RWPE2 (cell line): ENCODE measurements at regions not wholly inside any gene's neighbourhood (a gene's known extent, or its start where the extent isn't known, plus 50 kb on each side); places are given as distances from the start of the nearest gene placed in this dataset.

Experiments used
- ATAC-seq: fragments of 200-7000 bp; cut with Tn5 transposase; 3 replicates; pipeline ENCODE4 v1.9.1; 2021; ENCODE audit warnings: low read depth
- DNase-seq: peaks from one replicate; pipeline ENCODE4 v3.0.0-alpha.2; 2020; ENCODE audit warnings: low spot score
- H3K27ac ChIP-seq: fragments of 450-650 bp; 2 replicates; pipeline ENCODE4 v1.5.1; 2017; ENCODE audit warnings: mild to moderate bottlenecking; ENCODE audit not compliant: poor library complexity, severe bottlenecking
- H3K27me3 ChIP-seq: fragments of 250-450 bp; sonication (Bioruptor Pico); 2 replicates; pipeline ENCODE4 v1.5.1; 2021; ENCODE audit warnings: mild to moderate bottlenecking, moderate library complexity; ENCODE audit not compliant: insufficient read depth, poor library complexity, severe bottlenecking
- H3K36me3 ChIP-seq: fragments of 250-450 bp; sonication (Bioruptor Pico); 2 replicates; pipeline ENCODE4 v1.5.1; 2020; ENCODE audit warnings: low read depth, mild to moderate bottlenecking, moderate library complexity
- H3K4me1 ChIP-seq: fragments of 250-450 bp; sonication (Bioruptor Pico); 2 replicates; pipeline ENCODE4 v1.5.1; 2021; ENCODE audit warnings: mild to moderate bottlenecking, moderate library complexity; ENCODE audit not compliant: insufficient read depth, poor library complexity, severe bottlenecking
- H3K4me3 ChIP-seq: fragments of 250-450 bp; sonication (Bioruptor Pico); 2 replicates; pipeline ENCODE4 v1.5.1; 2021; ENCODE audit warnings: mild to moderate bottlenecking, moderate library complexity; ENCODE audit not compliant: severe bottlenecking
- H3K9me3 ChIP-seq: fragments of 250-450 bp; sonication (Bioruptor Pico); 2 replicates; pipeline ENCODE4 v1.5.1; 2021; ENCODE audit warnings: mild to moderate bottlenecking, moderate library complexity; ENCODE audit not compliant: severe bottlenecking
- CTCF ChIP-seq: fragments of 450-650 bp; IDR thresholded peaks from one replicate; pipeline ENCODE4 v1.5.1; 2017; ENCODE audit warnings: mild to moderate bottlenecking, moderate library complexity; ENCODE audit not compliant: poor library complexity, severe bottlenecking

- DNase-seq (no peak), ATAC-seq (no peak)
- Histone ChIP-seq H3K9me3 (no peaks in the 10 kb centered on the region), H3K27ac (no peak overlapping the region), H3K4me1 (no peaks in the 10 kb centered on the region), H3K36me3 (no peaks in the 10 kb centered on the region), H3K27me3 (no peaks in the 10 kb centered on the region), H3K4me3 (no peak overlapping the region)
- no peak for TF ChIP-seq CTCF
Measured at GRCh38 chr16:11420895-11421294, 75.6 kb downstream of the RMI2 start.

- H3K27me3 ChIP-seq, result no peaks in the 10 kb centered on the region
- no peaks in the 10 kb centered on the region for H3K4me1 ChIP-seq
- no peaks in the 10 kb centered on the region for H3K9me3 ChIP-seq
- ATAC-seq (no peak), DNase-seq (no peak)
- no peaks in the 10 kb centered on the region for H3K36me3 ChIP-seq
- H3K27ac ChIP-seq, result no peak overlapping the region
- no peak for TF ChIP-seq CTCF
- no peak overlapping the region for H3K4me3 ChIP-seq
Measured at GRCh38 chr16:11422381-11423314, 77.4 kb downstream of the RMI2 start.

- no peak for TF ChIP-seq CTCF
- no peaks in the 10 kb centered on the region for H3K27me3 ChIP-seq
- no peak overlapping the region for H3K4me3 ChIP-seq
- H3K4me1 ChIP-seq, result no peaks in the 10 kb centered on the region
- DNase-seq, result no peak
- no peak for ATAC-seq
- no peak overlapping the region for H3K27ac ChIP-seq
- H3K9me3 ChIP-seq, result no peaks in the 10 kb centered on the region
- H3K36me3 ChIP-seq, result no peaks in the 10 kb centered on the region
Measured at GRCh38 chr16:11423315-11424117, 78.3 kb downstream of the RMI2 start.

GRCh38 chr16:11424118-11424460, 78.8 kb downstream of the RMI2 start:
- no peak for ATAC-seq
- TF ChIP-seq CTCF, result no peak
- Histone ChIP-seq H3K4me3 (no peak overlapping the region), H3K9me3 (no peaks in the 10 kb centered on the region), H3K4me1 (no peaks in the 10 kb centered on the region), H3K27ac (no peak overlapping the region), H3K27me3 (no peaks in the 10 kb centered on the region), H3K36me3 (no peaks in the 10 kb centered on the region)
- no peak for DNase-seq
